GM12891 (cell line): ENCODE measurements at regions not wholly inside any gene's neighbourhood (a gene's known extent, or its start where the extent isn't known, plus 50 kb on each side); places are given as distances from the start of the nearest gene placed in this dataset.
"Not testable (repeated sequence)": the region's sequence is repeated elsewhere in the genome, so short reads cannot be mapped to it uniquely, and the experiment has no call there.

Experiments used
- DNase-seq: peaks from one replicate; pipeline ENCODE4 v3.0.0; 2011; ENCODE audit warnings: low spot score; ENCODE audit not compliant: insufficient read length
- FAIRE-seq: peaks from 2 replicates; lab custom pipeline; 2011; peaks lifted over from hg19 to GRCh38; lab: Jason Lieb, UNC
- PAX5 ChIP-seq: IDR thresholded peaks from 2 replicates; pipeline ENCODE4 v1.6.1; 2011; ENCODE audit warnings: low read length, moderate library complexity, mild to moderate bottlenecking; ENCODE audit not compliant: insufficient read depth, severe bottlenecking
- POLR2A ChIP-seq: IDR thresholded peaks from 2 replicates; pipeline ENCODE4 v1.6.1; 2011; ENCODE audit warnings: low read depth, low read length, control low read depth
- POLR2AphosphoS5 ChIP-seq: IDR thresholded peaks from 2 replicates; pipeline ENCODE4 v1.6.1; 2011; ENCODE audit warnings: low read depth, low read length, control low read depth
- POU2F2 ChIP-seq: IDR thresholded peaks from 2 replicates; pipeline ENCODE4 v1.6.1; 2011; ENCODE audit warnings: low read depth, mild to moderate bottlenecking, control low read depth, low read length, moderate library complexity
- SPI1 ChIP-seq: IDR thresholded peaks from 2 replicates; pipeline ENCODE4 v1.6.1; 2011; ENCODE audit warnings: low read depth, low read length, control low read depth
- TAF1 ChIP-seq: IDR thresholded peaks from 2 replicates; pipeline ENCODE4 v1.6.1; 2011; ENCODE audit warnings: low read depth, low read length, control low read depth

- no peak for TF ChIP-seq POU2F2
- FAIRE-seq: no peak
These were observed 998.4 kb upstream of the CTNND2 start for GRCh38 chr5:12902611-12903010.

GRCh38 chr5:12901696-12902095 is 997.5 kb upstream of the CTNND2 start:
- TF ChIP-seq POU2F2 (no peak), PAX5 (no peak), POLR2A (no peak), SPI1 (no peak), TAF1 (no peak), POLR2AphosphoS5 (no peak)
- no peak for DNase-seq
- FAIRE-seq: no peak

More at GRCh38 chr5:12902611-12903010, 998.4 kb upstream of the CTNND2 start:
- DNase-seq: no peak

GRCh38 chr5:12896086-12896485 is 991.8 kb upstream of the CTNND2 start:
- DNase-seq (no peak), FAIRE-seq (no peak)
- no peak for TF ChIP-seq TAF1
- TF ChIP-seq POU2F2: no peak
- TF ChIP-seq PAX5: no peak
- no peak for TF ChIP-seq POLR2AphosphoS5

GRCh38 chr5:12885018-12885417 is 980.8 kb upstream of the CTNND2 start:
- DNase-seq: no peak
- no peak for FAIRE-seq
- TF ChIP-seq POLR2A (no peak), POLR2AphosphoS5 (no peak), TAF1 (no peak), POU2F2 (no peak), PAX5 (no peak), SPI1 (no peak)

- DNase-seq (no peak), FAIRE-seq (no peak)
- no peak for TF ChIP-seq TAF1
- no peak for TF ChIP-seq POLR2A
- TF ChIP-seq POLR2AphosphoS5: no peak
- TF ChIP-seq SPI1: no peak
- no peak for TF ChIP-seq POU2F2
- TF ChIP-seq PAX5: no peak
These were observed 979.1 kb upstream of the CTNND2 start for GRCh38 chr5:12883395-12883794.

GRCh38 chr5:12876541-12877298 is 972.5 kb upstream of the CTNND2 start:
- no peak for DNase-seq
- no peak for FAIRE-seq
- no peak for TF ChIP-seq POLR2AphosphoS5
- TF ChIP-seq TAF1: no peak

- FAIRE-seq (no peak), DNase-seq (no peak)
- TF ChIP-seq POLR2A: no peak
- no peak for TF ChIP-seq POLR2AphosphoS5
- no peak for TF ChIP-seq PAX5
- no peak for TF ChIP-seq TAF1
- TF ChIP-seq SPI1: no peak
- no peak for TF ChIP-seq POU2F2
These were observed 966.8 kb upstream of the CTNND2 start for GRCh38 chr5:12870872-12871539.

GRCh38 chr5:12865529-12865928 is 961.3 kb upstream of the CTNND2 start:
- no peak for FAIRE-seq
- TF ChIP-seq SPI1 (no peak), POLR2A (no peak), POU2F2 (no peak), POLR2AphosphoS5 (no peak), PAX5 (no peak), TAF1 (no peak)
- DNase-seq: no peak

- DNase-seq (no peak), FAIRE-seq (no peak)
- no peak for TF ChIP-seq POLR2A
These were observed 957.8 kb upstream of the CTNND2 start for GRCh38 chr5:12861886-12862654.

- not testable (repeated sequence) for DNase-seq, FAIRE-seq
These were observed 951.9 kb upstream of the CTNND2 start for GRCh38 chr5:12856105-12856504.

GRCh38 chr5:12854386-12854785 is 950.1 kb upstream of the CTNND2 start:
- no peak for TF ChIP-seq SPI1
- DNase-seq (no peak), FAIRE-seq (no peak)
